Tibial nerve (tissue), 4 donors: ENCODE measurements at regions not wholly inside any gene's neighbourhood (a gene's known extent, or its start where the extent isn't known, plus 50 kb on each side); places are given as distances from the start of the nearest gene placed in this dataset.
"Not testable (repeated sequence)": the region's sequence is repeated elsewhere in the genome, so short reads cannot be mapped to it uniquely, and the experiment has no call there.

Experiments
- DNase-seq, 2 donors: peaks; one replicate each; pipeline ENCODE4 v3.0.0-alpha.2; 2019; ENCODE audit warnings: low spot score in 2 of 2
- H3K27ac ChIP-seq, 4 donors: fragments of 200-600 bp; sonication (generic) in 3 of 4; one replicate each; pipeline ENCODE4 v1.5.1; 2017 to 2019; ENCODE audit warnings: mild to moderate bottlenecking in 1 of 4
- H3K27me3 ChIP-seq, 2 donors: fragments of 200-600 bp; sonication (generic) in 1 of 2; one replicate each; pipeline versions ENCODE4 v1.5.1 to v1.6.0; 2017 to 2019
- H3K36me3 ChIP-seq, 3 donors: fragments of 200-600 bp; sonication (generic); one replicate each; pipeline ENCODE4 v1.5.1; 2018 to 2019
- H3K4me1 ChIP-seq, 4 donors: fragments of 200-600 bp; sonication (generic) in 3 of 4; one replicate each; pipeline ENCODE4 v1.5.1; 2017 to 2019
- H3K4me3 ChIP-seq, 4 donors: fragments of 200-600 bp; sonication (generic) in 3 of 4; one replicate each; pipeline ENCODE4 v1.5.1; 2017 to 2019; ENCODE audit warnings: mild to moderate bottlenecking in 1 of 4, moderate library complexity in 1 of 4
- H3K9me3 ChIP-seq, 4 donors: fragments of 200-600 bp; sonication (generic) in 3 of 4; one replicate each; pipeline ENCODE4 v1.5.1; 2017 to 2019
- CTCF ChIP-seq, 5 experiments: fragments of 200-600 bp in 3 of 5; fragments of 450-650 bp in 2 of 5; sonication (generic) in 3 of 5; IDR thresholded peaks; one replicate each; pipeline ENCODE4 v1.5.1; 2016 to 2019; ENCODE audit warnings: antibody characterized with exemption in 5 of 5, mild to moderate bottlenecking in 3 of 5, moderate library complexity in 2 of 5
- EP300 ChIP-seq, 2 donors: sonication (generic); formaldehyde crosslinking; IDR thresholded peaks; one replicate each; pipeline ENCODE4 v1.6.1; 2017; ENCODE audit warnings: antibody characterized with exemption in 2 of 2, mild to moderate bottlenecking in 1 of 2
- POLR2A ChIP-seq, 2 donors: fragments of 450-650 bp; IDR thresholded peaks; one replicate each; pipeline ENCODE4 v1.6.1; 2017; ENCODE audit warnings: antibody characterized with exemption in 2 of 2, mild to moderate bottlenecking in 2 of 2, moderate library complexity in 2 of 2
- WGBS, 2 donors: methylation state at CpG; one replicate each; pipeline ENCODE4 v1.1.5; 2018; 5-methylcytosine and 5-hydroxymethylcytosine counted together

DNA sequence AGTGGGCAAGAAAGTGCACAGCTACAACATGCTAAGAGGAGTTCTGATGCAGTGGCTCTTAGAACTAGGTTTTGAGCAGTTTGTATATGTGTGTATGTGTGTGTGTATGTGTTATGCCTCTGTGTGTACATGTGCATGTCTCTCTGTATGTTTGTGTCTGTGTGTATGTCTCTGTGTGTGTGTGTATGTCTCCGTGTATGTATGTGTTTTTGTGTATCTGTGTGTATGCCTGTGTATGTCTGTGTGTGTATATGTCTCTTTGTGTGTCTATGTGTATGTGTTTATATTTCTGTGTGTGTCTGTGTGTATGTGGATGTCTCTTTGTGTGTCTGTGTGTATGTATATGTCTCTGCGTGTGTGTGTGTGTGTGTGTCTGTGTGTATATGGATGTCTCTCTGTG lies 139.6 kb downstream of the C12orf75 start:
- Histone ChIP-seq H3K9me3 (no peaks in the 10 kb centered on the region), H3K27ac (no peak overlapping the region)
- no peak for TF ChIP-seq POLR2A (IDR thresholded peaks at IDR 0.05)
- TF ChIP-seq CTCF (IDR thresholded peaks at IDR 0.05), result no peak
- no peak for TF ChIP-seq EP300 (IDR thresholded peaks at IDR 0.05)

DNA sequence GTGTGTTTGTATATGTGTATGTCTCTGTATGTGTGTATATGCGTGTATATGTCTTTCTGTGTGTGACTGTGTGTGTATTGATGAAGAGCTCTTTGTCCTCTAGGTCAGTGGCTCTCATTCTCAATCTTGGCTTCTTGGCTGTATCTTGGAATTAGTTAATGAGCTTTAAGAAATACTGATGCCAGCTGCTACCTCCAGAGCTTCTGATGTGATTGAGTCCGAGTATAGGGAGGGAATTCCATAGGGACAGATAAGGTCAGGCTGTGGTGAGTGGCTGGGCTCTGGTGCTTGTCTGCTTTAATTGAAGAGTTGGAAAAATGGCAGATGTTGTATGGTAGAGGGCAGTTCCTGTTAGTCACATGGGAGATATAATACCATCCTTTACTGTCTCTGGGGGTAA lies 140.1 kb downstream of the C12orf75 start:
- Histone ChIP-seq H3K27ac (no peak overlapping the region), H3K9me3 (no peaks in the 10 kb centered on the region), H3K36me3 (no peaks in the 10 kb centered on the region), H3K4me1 (no peaks in the 10 kb centered on the region), H3K4me3 (no peak overlapping the region), H3K27me3 (no peaks in the 10 kb centered on the region)
- no peak for DNase-seq
- no peak for TF ChIP-seq EP300 (IDR thresholded peaks at IDR 0.05)
- TF ChIP-seq POLR2A (IDR thresholded peaks at IDR 0.05), result no peak
- no peak for TF ChIP-seq CTCF (IDR thresholded peaks at IDR 0.05)
- 54 to 68% methylated on average over 2 of the region's 2 CpGs for WGBS, 2 donors

More for the DNA sequence above, 139.6 kb downstream of the C12orf75 start:
- H3K4me1 ChIP-seq, result no peaks in the 10 kb centered on the region
- no peaks in the 10 kb centered on the region for H3K36me3 ChIP-seq
- H3K27me3 ChIP-seq, result no peaks in the 10 kb centered on the region
- no peak for DNase-seq
- H3K4me3 ChIP-seq, result no peak overlapping the region
- 84 to 86% methylated on average over 2 of the region's 2 CpGs for WGBS, 2 donors

DNA sequence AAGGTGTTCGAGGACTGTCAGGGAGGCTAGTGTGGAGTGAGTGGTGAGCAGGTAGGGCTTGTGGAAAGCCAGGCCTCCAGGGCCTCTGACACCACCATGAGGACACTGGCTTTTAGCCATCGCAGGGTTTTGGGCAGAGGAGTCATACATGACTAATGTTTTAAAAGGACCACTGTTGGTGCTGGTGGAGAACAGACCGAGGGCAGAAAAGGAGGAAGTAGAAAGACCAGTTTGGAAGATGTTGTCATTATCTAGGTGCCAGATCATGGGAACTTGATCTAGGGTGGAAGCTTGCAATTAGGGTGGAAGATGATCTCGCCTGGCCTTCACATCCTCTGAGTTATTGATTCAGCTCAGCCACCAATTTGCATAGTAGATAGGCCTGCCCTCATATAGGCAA lies 144.2 kb downstream of the C12orf75 start:
- H3K27me3 ChIP-seq, result no peaks in the 10 kb centered on the region
- DNase-seq, result no peak
- TF ChIP-seq EP300 (IDR thresholded peaks at IDR 0.05) (no peak), CTCF (IDR thresholded peaks at IDR 0.05) (no peak), POLR2A (IDR thresholded peaks at IDR 0.05) (no peak)
- no peaks in the 10 kb centered on the region for H3K36me3 ChIP-seq
- no peaks in the 10 kb centered on the region for H3K9me3 ChIP-seq
- 80 to 82% methylated on average over 4 of the region's 4 CpGs for WGBS, 2 donors
- H3K4me1 ChIP-seq, result no peaks in the 10 kb centered on the region
- no peak overlapping the region for H3K27ac ChIP-seq
- H3K4me3 ChIP-seq, result no peak overlapping the region

- WGBS, 2 donors, result 32 to 66% methylated on average over 2 of the region's 2 CpGs
- no peak overlapping the region for H3K4me3 ChIP-seq
- H3K4me1 ChIP-seq, result no peaks in the 10 kb centered on the region
- H3K36me3 ChIP-seq, result no peaks in the 10 kb centered on the region
- TF ChIP-seq EP300 (IDR thresholded peaks at IDR 0.05) (no peak), POLR2A (IDR thresholded peaks at IDR 0.05) (no peak), CTCF (IDR thresholded peaks at IDR 0.05) (no peak)
- DNase-seq, result no peak
- no peak overlapping the region for H3K27ac ChIP-seq
- H3K27me3 ChIP-seq, result no peaks in the 10 kb centered on the region
- H3K9me3 ChIP-seq, result no peaks in the 10 kb centered on the region
Measured at GRCh38 chr12:105476616-105477015, 146.1 kb downstream of the C12orf75 start.

DNA sequence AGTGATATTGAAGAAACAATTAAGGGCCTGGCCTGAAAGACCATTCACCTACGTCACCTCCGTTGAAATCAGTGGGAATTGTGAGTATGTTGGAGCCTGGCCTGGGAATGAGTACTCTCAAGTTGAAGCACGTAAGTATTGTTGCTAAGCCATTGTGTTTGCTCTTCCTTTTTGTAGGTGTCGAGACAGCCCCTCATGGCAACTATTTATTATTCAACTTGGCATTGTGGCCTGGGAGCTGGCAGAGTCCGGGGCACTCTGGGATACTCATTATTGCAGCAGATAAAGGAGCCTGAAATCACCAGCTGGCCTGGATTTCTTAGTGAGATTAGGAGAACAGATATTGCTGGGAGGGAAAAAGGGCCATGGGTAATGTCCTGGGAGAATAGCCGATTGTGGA lies 147.4 kb downstream of the C12orf75 start:
- WGBS, 2 donors, result 79 to 87% methylated on average over 6 of the region's 6 CpGs
- Histone ChIP-seq H3K27me3 (no peaks in the 10 kb centered on the region), H3K4me3 (no peak overlapping the region), H3K27ac (no peak overlapping the region), H3K9me3 (no peaks in the 10 kb centered on the region), H3K36me3 (no peaks in the 10 kb centered on the region), H3K4me1 (no peaks in the 10 kb centered on the region)
- TF ChIP-seq EP300 (IDR thresholded peaks at IDR 0.05) (no peak), CTCF (IDR thresholded peaks at IDR 0.05) (no peak), POLR2A (IDR thresholded peaks at IDR 0.05) (no peak)
- DNase-seq, result no peak

DNA sequence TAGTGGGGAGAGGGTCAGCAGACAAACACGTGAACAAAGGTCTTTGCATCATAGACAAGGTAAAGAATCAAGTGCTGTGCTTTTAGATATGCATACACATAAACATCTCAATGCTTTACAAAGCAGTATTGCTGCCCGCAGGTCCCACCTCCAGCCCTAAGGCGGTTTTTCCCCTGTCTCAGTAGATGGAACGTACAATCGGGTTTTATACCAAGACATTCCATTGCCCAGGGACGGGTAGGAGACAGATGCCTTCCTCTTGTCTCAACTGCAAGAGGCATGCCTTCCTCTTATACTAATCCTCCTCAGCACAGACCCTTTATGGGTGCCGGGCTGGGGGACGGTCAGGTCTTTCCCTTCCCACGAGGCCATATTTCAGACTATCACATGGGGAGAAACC lies 148.3 kb downstream of the C12orf75 start:
- WGBS, 2 donors, result 73 to 76% methylated on average over 8 to 9 of the region's 9 CpGs

More for the DNA sequence above, 148.3 kb downstream of the C12orf75 start:
- H3K4me1 ChIP-seq, H3K9me3 ChIP-seq, H3K36me3 ChIP-seq, H3K4me3 ChIP-seq, H3K27ac ChIP-seq, H3K27me3 ChIP-seq, DNase-seq: not testable (repeated sequence)
